K562 (cell line): ENCODE measurements at regions not wholly inside any gene's neighbourhood (a gene's known extent, or its start where the extent isn't known, plus 50 kb on each side); places are given as distances from the start of the nearest gene placed in this dataset.

Source experiments
- ATAC-seq: fragments of 200-7000 bp; cut with Tn5 transposase; 3 replicates; pipeline ENCODE4 v1.9.1; 2020; ENCODE audit warnings: moderate library complexity
- BruUV-seq: library from RNA; stranded (reverse); fragments of 400-500 nt; replicated peaks from 2 replicates; lab custom pipeline; 2021; lab: Mats Ljungman, UMichigan
- CTCF ChIA-PET: fragments of 300-600 bp; formaldehyde crosslinking; extraction: SDS; loops from one replicate; lab custom pipeline; 2021; ENCODE audit warnings: low intra/inter-chr PET ratio; lab: Yijun Ruan, JAX
- POLR2A ChIA-PET: fragments of 300-600, 350-650 bp; sonication (Branson Sonifier 250); formaldehyde crosslinking; extraction: SDS; loops from one replicate; lab custom pipeline; 2021; ENCODE audit warnings: antibody characterized with exemption, inconsistent platforms; lab: Yijun Ruan, JAX
- DNase-seq, 4 experiments: peaks; one replicate each; pipeline versions ENCODE4 v3.0.0 to v3.0.0-alpha.2; 2011 to 2018; ENCODE audit warnings: low spot score in 3 of 4, mixed read lengths in 3 of 4; ENCODE audit errors: extremely low read depth in 1 of 4
- FAIRE-seq: peaks from 2 replicates; lab custom pipeline; 2011; peaks lifted over from hg19 to GRCh38; lab: Jason Lieb, UNC
- H2AFZ ChIP-seq: 2 replicates; pipeline ENCODE4 v1.6.0; 2011; ENCODE audit warnings: low read depth, low read length, control low read depth, inconsistent platforms
- H3K27ac ChIP-seq: fragments of 200-600 bp; 3 replicates; pipeline ENCODE4 v1.8.0; 2011; ENCODE audit warnings: low read depth, mild to moderate bottlenecking, control low read depth, inconsistent platforms, low read length, moderate library complexity, mixed read lengths; ENCODE audit errors: extremely low read depth
- H3K27me3 ChIP-seq, 2 experiments: fragments of 300-600 bp in 1 of 2; 2 replicates in 1 of 2; 3 replicates in 1 of 2; pipeline versions ENCODE4 v1.6.0 to v1.8.0; 2011; ENCODE audit warnings: inconsistent platforms in 2 of 2, low read length in 2 of 2, mild to moderate bottlenecking in 1 of 2, mixed read lengths in 1 of 2, moderate library complexity in 1 of 2; ENCODE audit not compliant: control insufficient read depth in 2 of 2, insufficient read depth in 2 of 2
- H3K36me3 ChIP-seq: fragments of 300-600 bp; 3 replicates; pipeline ENCODE4 v1.8.0; 2011; ENCODE audit warnings: mild to moderate bottlenecking, low read length, inconsistent platforms; ENCODE audit not compliant: control insufficient read depth, insufficient read depth
- H3K4me1 ChIP-seq, 2 experiments: fragments of 200-600 bp in 1 of 2; replicated peaks in 1 of 2; 2 replicates in 1 of 2; 3 replicates in 1 of 2; pipeline versions ENCODE4 v1.5.1 to v1.8.0; 2011; ENCODE audit warnings: inconsistent platforms in 2 of 2, low read length in 2 of 2, mild to moderate bottlenecking in 1 of 2, mixed read lengths in 1 of 2, moderate library complexity in 1 of 2; ENCODE audit not compliant: control insufficient read depth in 2 of 2, insufficient read depth in 2 of 2
- H3K4me2 ChIP-seq: 2 replicates; pipeline ENCODE4 v1.6.1; 2011; ENCODE audit warnings: low read length, control low read depth, inconsistent platforms, mixed read lengths; ENCODE audit not compliant: insufficient read depth
- H3K4me3 ChIP-seq: fragments of 200-600 bp; sonication (generic), shearing (Covaris generic); 2 replicates; pipeline ENCODE4 v1.5.1; 2016; ENCODE audit warnings: control low read depth, inconsistent platforms
- H3K79me2 ChIP-seq: fragments of 200-600 bp; 3 replicates; pipeline ENCODE4 v1.8.0; 2011; ENCODE audit warnings: low read length, inconsistent platforms; ENCODE audit not compliant: control insufficient read depth, insufficient read depth
- H3K9ac ChIP-seq, 2 experiments: 2 replicates each; pipeline versions ENCODE4 v1.6.0 to v1.6.1; 2011; ENCODE audit warnings: low read depth in 2 of 2, low read length in 2 of 2, control low read depth in 1 of 2, inconsistent platforms in 1 of 2, mild to moderate bottlenecking in 1 of 2, mixed read lengths in 1 of 2; ENCODE audit not compliant: insufficient read depth in 1 of 2
- H3K9me1 ChIP-seq: one replicate; pipeline ENCODE4 v1.6.0; 2011; ENCODE audit warnings: inconsistent platforms, mild to moderate bottlenecking, low read length, moderate library complexity; ENCODE audit not compliant: control insufficient read depth, insufficient read depth
- H3K9me3 ChIP-seq: replicated peaks from 2 replicates; pipeline ENCODE4 v1.5.1; 2011; ENCODE audit warnings: low read depth, low read length, inconsistent platforms; ENCODE audit not compliant: control insufficient read depth, insufficient read depth
- H4K20me1 ChIP-seq: replicated peaks from 2 replicates; pipeline ENCODE4 v1.6.1; 2011; ENCODE audit warnings: low read length, inconsistent platforms, mixed read lengths; ENCODE audit not compliant: control insufficient read depth, insufficient read depth
- CC2D1A ChIP-seq: fragments of 450-650 bp; IDR thresholded peaks from 2 replicates; pipeline ENCODE4 v1.6.1; 2017; ENCODE audit warnings: mild to moderate bottlenecking
- ETS2 ChIP-seq: IDR thresholded peaks from 2 replicates; pipeline ENCODE4 v1.6.1; 2016; ENCODE audit warnings: borderline replicate concordance, missing genetic modification characterization, mild to moderate bottlenecking, moderate library complexity, missing compliant biosample characterization; ENCODE audit not compliant: poor library complexity, severe bottlenecking
- ZNF12 ChIP-seq: sonication (generic); formaldehyde crosslinking; IDR thresholded peaks from 2 replicates; pipeline ENCODE4 v1.4.0; 2020; ENCODE audit warnings: mild to moderate bottlenecking, missing genetic modification reagents
- WGBS: fragments of 100-300 bp; shearing (Covaris generic); methylation state at CpG from one replicate; pipeline ENCODE4 v1.1.6; 2016; ENCODE audit warnings: low coverage, mixed read lengths; ENCODE audit not compliant: insufficient coverage; ENCODE audit errors: missing lambda C conversion rate; 5-methylcytosine and 5-hydroxymethylcytosine counted together
- in situ Hi-C: fragments of 300-500 bp; cut with MboI; formaldehyde crosslinking; loops from 4 replicates; pipeline ENCODE4 v1.15.0; 2018; ENCODE audit warnings: inconsistent platforms, mixed read lengths
- intact Hi-C: fragments of 100-400 bp; cut with micrococcal nuclease; formaldehyde crosslinking; loops from 2 replicates; pipeline ENCODE4 v1.14.2; 2022
- TF ChIP-seq, protein P1 (sequence below): fragments of 450-650 bp; IDR thresholded peaks from 2 replicates; pipeline ENCODE4 v1.6.1; 2016; ENCODE audit warnings: mild to moderate bottlenecking, moderate library complexity
- TF ChIP-seq, protein P2 (sequence below): sonication (generic); formaldehyde crosslinking; IDR thresholded peaks from 2 replicates; pipeline ENCODE4 v1.8.0; 2023; ENCODE audit warnings: missing genetic modification reagents, mild to moderate bottlenecking, borderline replicate concordance

DNA sequence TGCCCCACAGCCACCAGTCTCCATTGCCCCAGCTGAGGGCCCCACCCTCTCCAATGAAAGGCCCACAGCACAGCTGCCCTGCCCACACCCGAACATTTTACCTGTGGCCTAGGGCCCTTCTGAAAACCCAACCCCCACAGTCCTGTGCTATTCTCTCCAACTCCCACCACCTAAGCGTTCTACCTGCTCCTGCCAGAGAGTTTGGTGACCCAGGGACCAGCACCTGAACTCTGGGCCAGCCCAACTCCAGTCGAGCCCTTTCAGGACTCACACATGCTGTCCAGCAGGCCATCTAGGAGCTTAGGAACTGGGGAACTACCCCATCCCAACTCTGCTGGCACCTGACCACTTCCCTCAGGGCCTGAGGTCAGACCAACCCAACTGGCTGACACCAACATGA lies 562.3 kb downstream of the DNAH5 start:
- no TSS peak for BruUV-seq
- intact Hi-C loops, result no loop called here
- TF ChIP-seq, protein P1, sequence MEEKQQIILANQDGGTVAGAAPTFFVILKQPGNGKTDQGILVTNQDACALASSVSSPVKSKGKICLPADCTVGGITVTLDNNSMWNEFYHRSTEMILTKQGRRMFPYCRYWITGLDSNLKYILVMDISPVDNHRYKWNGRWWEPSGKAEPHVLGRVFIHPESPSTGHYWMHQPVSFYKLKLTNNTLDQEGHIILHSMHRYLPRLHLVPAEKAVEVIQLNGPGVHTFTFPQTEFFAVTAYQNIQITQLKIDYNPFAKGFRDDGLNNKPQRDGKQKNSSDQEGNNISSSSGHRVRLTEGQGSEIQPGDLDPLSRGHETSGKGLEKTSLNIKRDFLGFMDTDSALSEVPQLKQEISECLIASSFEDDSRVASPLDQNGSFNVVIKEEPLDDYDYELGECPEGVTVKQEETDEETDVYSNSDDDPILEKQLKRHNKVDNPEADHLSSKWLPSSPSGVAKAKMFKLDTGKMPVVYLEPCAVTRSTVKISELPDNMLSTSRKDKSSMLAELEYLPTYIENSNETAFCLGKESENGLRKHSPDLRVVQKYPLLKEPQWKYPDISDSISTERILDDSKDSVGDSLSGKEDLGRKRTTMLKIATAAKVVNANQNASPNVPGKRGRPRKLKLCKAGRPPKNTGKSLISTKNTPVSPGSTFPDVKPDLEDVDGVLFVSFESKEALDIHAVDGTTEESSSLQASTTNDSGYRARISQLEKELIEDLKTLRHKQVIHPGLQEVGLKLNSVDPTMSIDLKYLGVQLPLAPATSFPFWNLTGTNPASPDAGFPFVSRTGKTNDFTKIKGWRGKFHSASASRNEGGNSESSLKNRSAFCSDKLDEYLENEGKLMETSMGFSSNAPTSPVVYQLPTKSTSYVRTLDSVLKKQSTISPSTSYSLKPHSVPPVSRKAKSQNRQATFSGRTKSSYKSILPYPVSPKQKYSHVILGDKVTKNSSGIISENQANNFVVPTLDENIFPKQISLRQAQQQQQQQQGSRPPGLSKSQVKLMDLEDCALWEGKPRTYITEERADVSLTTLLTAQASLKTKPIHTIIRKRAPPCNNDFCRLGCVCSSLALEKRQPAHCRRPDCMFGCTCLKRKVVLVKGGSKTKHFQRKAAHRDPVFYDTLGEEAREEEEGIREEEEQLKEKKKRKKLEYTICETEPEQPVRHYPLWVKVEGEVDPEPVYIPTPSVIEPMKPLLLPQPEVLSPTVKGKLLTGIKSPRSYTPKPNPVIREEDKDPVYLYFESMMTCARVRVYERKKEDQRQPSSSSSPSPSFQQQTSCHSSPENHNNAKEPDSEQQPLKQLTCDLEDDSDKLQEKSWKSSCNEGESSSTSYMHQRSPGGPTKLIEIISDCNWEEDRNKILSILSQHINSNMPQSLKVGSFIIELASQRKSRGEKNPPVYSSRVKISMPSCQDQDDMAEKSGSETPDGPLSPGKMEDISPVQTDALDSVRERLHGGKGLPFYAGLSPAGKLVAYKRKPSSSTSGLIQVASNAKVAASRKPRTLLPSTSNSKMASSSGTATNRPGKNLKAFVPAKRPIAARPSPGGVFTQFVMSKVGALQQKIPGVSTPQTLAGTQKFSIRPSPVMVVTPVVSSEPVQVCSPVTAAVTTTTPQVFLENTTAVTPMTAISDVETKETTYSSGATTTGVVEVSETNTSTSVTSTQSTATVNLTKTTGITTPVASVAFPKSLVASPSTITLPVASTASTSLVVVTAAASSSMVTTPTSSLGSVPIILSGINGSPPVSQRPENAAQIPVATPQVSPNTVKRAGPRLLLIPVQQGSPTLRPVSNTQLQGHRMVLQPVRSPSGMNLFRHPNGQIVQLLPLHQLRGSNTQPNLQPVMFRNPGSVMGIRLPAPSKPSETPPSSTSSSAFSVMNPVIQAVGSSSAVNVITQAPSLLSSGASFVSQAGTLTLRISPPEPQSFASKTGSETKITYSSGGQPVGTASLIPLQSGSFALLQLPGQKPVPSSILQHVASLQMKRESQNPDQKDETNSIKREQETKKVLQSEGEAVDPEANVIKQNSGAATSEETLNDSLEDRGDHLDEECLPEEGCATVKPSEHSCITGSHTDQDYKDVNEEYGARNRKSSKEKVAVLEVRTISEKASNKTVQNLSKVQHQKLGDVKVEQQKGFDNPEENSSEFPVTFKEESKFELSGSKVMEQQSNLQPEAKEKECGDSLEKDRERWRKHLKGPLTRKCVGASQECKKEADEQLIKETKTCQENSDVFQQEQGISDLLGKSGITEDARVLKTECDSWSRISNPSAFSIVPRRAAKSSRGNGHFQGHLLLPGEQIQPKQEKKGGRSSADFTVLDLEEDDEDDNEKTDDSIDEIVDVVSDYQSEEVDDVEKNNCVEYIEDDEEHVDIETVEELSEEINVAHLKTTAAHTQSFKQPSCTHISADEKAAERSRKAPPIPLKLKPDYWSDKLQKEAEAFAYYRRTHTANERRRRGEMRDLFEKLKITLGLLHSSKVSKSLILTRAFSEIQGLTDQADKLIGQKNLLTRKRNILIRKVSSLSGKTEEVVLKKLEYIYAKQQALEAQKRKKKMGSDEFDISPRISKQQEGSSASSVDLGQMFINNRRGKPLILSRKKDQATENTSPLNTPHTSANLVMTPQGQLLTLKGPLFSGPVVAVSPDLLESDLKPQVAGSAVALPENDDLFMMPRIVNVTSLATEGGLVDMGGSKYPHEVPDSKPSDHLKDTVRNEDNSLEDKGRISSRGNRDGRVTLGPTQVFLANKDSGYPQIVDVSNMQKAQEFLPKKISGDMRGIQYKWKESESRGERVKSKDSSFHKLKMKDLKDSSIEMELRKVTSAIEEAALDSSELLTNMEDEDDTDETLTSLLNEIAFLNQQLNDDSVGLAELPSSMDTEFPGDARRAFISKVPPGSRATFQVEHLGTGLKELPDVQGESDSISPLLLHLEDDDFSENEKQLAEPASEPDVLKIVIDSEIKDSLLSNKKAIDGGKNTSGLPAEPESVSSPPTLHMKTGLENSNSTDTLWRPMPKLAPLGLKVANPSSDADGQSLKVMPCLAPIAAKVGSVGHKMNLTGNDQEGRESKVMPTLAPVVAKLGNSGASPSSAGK, result no peak
- TF ChIP-seq, protein P2, sequence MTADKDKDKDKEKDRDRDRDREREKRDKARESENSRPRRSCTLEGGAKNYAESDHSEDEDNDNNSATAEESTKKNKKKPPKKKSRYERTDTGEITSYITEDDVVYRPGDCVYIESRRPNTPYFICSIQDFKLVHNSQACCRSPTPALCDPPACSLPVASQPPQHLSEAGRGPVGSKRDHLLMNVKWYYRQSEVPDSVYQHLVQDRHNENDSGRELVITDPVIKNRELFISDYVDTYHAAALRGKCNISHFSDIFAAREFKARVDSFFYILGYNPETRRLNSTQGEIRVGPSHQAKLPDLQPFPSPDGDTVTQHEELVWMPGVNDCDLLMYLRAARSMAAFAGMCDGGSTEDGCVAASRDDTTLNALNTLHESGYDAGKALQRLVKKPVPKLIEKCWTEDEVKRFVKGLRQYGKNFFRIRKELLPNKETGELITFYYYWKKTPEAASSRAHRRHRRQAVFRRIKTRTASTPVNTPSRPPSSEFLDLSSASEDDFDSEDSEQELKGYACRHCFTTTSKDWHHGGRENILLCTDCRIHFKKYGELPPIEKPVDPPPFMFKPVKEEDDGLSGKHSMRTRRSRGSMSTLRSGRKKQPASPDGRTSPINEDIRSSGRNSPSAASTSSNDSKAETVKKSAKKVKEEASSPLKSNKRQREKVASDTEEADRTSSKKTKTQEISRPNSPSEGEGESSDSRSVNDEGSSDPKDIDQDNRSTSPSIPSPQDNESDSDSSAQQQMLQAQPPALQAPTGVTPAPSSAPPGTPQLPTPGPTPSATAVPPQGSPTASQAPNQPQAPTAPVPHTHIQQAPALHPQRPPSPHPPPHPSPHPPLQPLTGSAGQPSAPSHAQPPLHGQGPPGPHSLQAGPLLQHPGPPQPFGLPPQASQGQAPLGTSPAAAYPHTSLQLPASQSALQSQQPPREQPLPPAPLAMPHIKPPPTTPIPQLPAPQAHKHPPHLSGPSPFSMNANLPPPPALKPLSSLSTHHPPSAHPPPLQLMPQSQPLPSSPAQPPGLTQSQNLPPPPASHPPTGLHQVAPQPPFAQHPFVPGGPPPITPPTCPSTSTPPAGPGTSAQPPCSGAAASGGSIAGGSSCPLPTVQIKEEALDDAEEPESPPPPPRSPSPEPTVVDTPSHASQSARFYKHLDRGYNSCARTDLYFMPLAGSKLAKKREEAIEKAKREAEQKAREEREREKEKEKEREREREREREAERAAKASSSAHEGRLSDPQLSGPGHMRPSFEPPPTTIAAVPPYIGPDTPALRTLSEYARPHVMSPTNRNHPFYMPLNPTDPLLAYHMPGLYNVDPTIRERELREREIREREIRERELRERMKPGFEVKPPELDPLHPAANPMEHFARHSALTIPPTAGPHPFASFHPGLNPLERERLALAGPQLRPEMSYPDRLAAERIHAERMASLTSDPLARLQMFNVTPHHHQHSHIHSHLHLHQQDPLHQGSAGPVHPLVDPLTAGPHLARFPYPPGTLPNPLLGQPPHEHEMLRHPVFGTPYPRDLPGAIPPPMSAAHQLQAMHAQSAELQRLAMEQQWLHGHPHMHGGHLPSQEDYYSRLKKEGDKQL (CRISPR knock-in tag), result no peak
- TF ChIP-seq ETS2 (no peak), CC2D1A (no peak), ZNF12 (CRISPR knock-in tag) (no peak)

More for the DNA sequence above, 562.3 kb downstream of the DNAH5 start:
- DNase-seq (no peak), FAIRE-seq (no peak), ATAC-seq (no peak)
- ChIA-PET CTCF (no interaction called here), POLR2A (no interaction called here)
- Histone ChIP-seq H3K4me3 (no peak overlapping the region), H4K20me1 (no peaks in the 10 kb centered on the region), H3K9ac (no peak overlapping the region), H3K36me3 (no peaks in the 10 kb centered on the region), H3K27ac (no peak overlapping the region), H3K4me2 (no peak overlapping the region), H3K27me3 (no peaks in the 10 kb centered on the region), H3K79me2 (no peaks in the 10 kb centered on the region), H2AFZ (no peak overlapping the region), H3K9me3 (peaks cover 4% of the 10 kb centered on the region; the same call in 1 of the 2 replicates), H3K4me1 (no peaks in the 10 kb centered on the region), H3K9me1 (no peaks in the 10 kb centered on the region)
- 0% methylated on average over 3 of the region's 3 CpGs for whole genome bisulfite sequencing
- in situ Hi-C loops, result no loop called here
